ENCODE measurements at regions not wholly inside any gene's neighbourhood (a gene's known extent, or its start where the extent isn't known, plus 50 kb on each side); places are given as distances from the start of the nearest gene placed in this dataset.

DNA sequence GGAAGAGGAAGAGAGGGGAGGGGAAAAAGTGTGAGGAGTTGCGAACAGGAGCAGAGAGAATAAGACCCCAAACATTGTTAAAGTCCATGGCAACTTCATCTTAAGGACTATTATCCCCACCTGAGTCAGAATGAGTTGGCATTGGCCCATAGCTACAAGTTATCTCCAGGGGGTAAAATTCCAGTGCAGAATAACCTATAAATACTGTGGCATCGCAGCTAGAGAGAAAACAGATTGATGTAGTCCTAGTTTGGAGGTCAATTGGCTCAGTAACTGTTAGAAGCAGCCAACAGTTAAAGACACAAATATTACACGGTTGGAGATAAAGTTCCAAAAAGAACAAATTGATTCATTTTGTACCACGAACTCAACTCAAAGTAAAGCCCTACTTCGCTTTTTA is 313.9 kb upstream of the CCDC54 start:
- H3K4me3 Mint-ChIP-seq, result no peak overlapping the region
- no peak overlapping the region for H3K27ac Mint-ChIP-seq
- peaks cover 8% of the 10 kb centered on the region for H3K4me1 Mint-ChIP-seq
- DNase-seq (ENCODE audit: low spot score in 2 of 2) (no peak), ATAC-seq (no peak)
- no peaks in the 10 kb centered on the region for H3K36me3 Mint-ChIP-seq
- no peaks in the 10 kb centered on the region for H3K9me3 Mint-ChIP-seq

DNA sequence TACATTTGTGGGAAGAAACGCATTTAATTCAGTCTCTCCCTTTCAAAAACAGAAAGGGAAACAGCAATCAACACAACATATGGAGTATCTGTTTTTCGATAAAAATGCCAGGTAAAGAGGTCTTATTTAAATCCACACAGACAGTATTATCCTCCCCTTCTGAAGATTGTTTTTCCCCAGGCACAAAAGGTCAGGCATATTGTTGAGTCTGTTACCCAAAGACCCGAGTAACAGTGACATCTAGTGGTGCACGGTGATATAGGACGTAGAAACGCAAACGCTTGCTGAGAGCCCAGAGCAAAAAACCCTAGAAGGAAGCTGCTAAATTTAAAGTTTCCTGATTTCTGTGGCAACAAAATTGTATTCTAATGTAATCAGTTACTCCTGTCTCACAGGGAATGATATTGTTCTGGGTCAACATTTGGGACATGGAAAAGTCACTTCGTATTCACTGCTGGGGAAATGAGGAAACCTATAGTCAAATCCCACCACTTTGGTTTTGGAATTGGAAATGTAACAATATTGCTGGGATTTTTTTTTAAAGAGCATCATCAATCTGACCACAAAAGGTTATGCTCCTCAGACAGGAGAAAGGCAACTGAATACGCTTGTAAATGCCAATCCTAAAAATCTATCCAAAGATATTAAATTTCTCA is 312.7 kb upstream of the CCDC54 start:
- Mint-ChIP-seq H3K27ac (no peak overlapping the region), H3K36me3 (no peaks in the 10 kb centered on the region), H3K4me1 (peaks cover 14% of the 10 kb centered on the region), H3K9me3 (no peaks in the 10 kb centered on the region), H3K4me3 (peak overlapping the region; percentile 43)
- DNase-seq (ENCODE audit: low spot score in 2 of 2) (peak; percentile 51 to 78), ATAC-seq (peak; percentile 76)

DNA sequence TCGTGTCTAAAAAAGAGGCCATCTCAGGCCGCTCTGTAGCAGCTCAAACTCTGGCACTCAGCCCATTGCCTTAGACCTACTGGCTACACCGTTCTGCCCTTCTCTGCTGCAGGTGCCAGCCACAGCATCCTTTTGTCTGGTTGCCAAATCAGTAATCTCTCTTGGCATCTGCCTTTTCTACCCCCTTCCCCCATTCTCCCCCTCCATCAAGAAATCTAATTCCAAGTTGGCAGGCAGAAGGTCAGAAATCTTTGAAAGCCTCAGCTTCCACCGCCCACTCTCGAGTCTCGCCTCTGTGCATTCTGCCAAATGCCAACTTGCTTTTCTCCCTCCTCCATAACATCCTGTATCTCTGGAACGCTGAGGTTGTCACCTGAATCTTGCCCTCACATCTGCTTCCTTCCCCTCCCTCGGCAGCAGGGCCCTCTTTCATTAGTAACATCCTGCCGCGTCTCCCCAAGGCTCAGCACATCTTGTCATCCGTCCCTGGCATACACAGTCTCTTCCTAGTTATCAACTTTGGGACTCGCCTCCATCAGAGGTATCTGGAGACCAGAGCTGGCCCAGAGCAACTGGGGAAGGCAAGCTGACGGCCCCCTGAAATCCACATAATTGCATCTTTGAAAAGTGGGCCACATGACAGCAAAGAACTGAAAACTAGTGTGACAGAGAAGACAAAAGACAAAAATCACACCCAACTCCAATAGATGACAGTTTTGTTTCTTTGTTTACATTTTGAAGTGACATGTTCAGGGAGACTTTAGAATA is 312.0 kb upstream of the CCDC54 start:
- DNase-seq (ENCODE audit: low spot score in 2 of 2) (no peak), ATAC-seq (peak; percentile 57)
- Mint-ChIP-seq H3K36me3 (no peaks in the 10 kb centered on the region), H3K27ac (peak overlapping the region; percentile 39), H3K9me3 (no peaks in the 10 kb centered on the region), H3K4me3 (peak overlapping the region; percentile 43), H3K4me1 (peaks cover 14% of the 10 kb centered on the region)

DNA sequence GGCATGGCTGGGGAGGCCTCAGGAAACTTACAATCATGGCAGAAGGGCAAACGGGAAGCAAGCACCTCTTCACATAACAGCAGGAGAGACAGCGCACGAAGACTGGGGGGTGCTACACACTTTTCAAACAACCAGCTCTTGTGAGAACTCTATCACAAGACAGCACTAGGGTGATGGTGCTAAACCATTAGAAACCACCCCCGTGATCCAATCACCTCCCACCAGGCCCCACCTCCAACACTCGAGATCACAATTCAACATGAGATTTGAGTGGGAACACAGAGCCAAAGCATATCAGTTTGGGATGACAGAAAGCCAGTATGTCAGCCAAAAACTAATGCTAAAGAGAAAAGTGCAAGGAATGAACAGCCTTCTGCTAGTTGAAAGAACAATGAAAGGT is 309.8 kb upstream of the CCDC54 start:
- Mint-ChIP-seq H3K4me1 (peaks cover 14% of the 10 kb centered on the region), H3K27ac (no peak overlapping the region), H3K4me3 (no peak overlapping the region), H3K9me3 (no peaks in the 10 kb centered on the region), H3K36me3 (no peaks in the 10 kb centered on the region)
- no peak for DNase-seq (ENCODE audit: low spot score in 2 of 2)
- no peak for ATAC-seq

DNA sequence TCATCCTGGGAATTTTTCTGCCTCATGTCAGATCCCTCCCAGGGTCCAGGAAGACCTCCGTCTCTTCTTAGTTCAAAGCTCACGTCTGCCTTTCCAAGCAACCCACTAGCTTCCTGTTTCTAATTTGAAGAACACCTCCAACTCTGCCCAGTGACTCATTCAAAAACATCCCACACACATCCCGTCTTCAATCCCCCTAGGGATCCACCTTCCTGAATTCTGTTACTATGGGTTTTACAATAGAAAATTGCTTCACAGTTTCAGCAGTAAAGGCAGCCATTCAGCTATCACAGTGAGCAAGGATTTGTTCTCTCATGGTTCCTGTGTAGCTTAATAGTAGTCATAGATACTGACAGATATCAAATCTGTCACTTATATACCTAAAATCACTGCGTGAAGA is 308.3 kb upstream of the CCDC54 start:
- ATAC-seq, result peak; percentile 9
- Mint-ChIP-seq H3K27ac (no peak overlapping the region), H3K9me3 (no peaks in the 10 kb centered on the region)

DNA sequence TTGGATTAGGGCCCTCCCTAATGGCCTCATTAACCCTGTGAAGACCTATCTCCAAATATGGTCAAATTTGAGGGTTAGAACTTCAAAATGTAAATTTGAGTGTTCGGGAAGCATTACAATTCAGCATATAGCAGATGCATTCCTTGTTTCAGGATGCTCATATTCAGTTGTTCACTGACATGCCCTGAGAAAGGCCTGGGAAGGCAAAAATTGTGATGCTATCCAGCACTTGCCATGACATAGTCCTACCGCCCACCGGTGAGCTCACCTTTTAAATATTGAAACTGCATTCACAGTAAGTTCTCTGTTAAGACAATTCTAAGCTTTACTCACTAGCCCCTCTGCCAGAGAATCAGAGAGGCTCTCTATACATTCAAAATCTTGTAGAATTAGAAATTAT is 300.3 kb upstream of the CCDC54 start:
- Mint-ChIP-seq H3K27ac (no peak overlapping the region), H3K9me3 (no peaks in the 10 kb centered on the region), H3K4me3 (no peak overlapping the region), H3K36me3 (no peaks in the 10 kb centered on the region), H3K4me1 (no peaks in the 10 kb centered on the region)
- DNase-seq (ENCODE audit: low spot score in 2 of 2) (no peak), ATAC-seq (no peak)

More for the DNA sequence above, 308.3 kb upstream of the CCDC54 start:
- Mint-ChIP-seq H3K36me3 (no peaks in the 10 kb centered on the region), H3K4me3 (no peak overlapping the region), H3K4me1 (peaks cover 14% of the 10 kb centered on the region)
- DNase-seq (ENCODE audit: low spot score in 2 of 2), result no peak

DNA sequence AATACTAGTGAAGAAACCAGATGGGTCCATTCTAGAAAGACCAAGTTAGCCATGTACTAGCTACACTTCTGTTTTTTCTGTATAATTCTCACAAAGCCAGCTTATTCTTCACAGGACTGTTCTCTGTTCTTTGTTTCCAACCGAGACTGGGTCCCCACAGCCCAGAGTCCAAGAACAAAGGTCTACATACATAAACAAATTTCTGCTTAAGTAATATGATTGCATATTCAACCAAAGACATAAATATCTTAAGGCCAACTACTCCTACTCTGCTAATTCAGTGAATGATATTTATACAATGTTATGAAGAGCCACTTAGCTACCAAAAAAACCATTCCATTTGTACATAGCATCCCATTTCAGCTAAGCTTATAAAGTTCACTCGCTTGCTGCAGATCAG is 299.8 kb upstream of the CCDC54 start:
- no peak for ATAC-seq
- H3K9me3 Mint-ChIP-seq, result no peaks in the 10 kb centered on the region
- H3K36me3 Mint-ChIP-seq, result no peaks in the 10 kb centered on the region
- H3K4me3 Mint-ChIP-seq, result no peak overlapping the region
- H3K4me1 Mint-ChIP-seq, result no peaks in the 10 kb centered on the region
- no peak for DNase-seq (ENCODE audit: low spot score in 2 of 2)
- H3K27ac Mint-ChIP-seq, result no peak overlapping the region

DNA sequence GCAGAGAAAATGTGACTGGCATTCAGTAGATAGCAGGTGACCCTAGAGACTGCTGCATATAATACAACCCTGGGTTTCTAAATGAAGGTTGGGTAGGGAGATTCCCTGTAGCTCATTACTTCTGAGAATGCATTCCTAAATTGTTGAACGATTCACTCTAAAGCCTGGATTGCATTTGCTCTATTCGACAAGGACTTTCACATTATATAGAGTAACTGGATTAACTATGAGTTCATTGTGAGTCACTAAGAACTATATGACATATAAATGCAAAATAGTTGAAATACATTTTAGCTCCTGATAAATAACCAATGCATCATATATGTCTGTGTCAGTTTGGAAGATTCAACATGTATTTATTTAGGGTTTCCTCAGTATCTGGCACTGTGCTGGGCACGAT is 294.7 kb upstream of the CCDC54 start:
- no peaks in the 10 kb centered on the region for H3K9me3 Mint-ChIP-seq
- DNase-seq (ENCODE audit: low spot score in 2 of 2) (no peak), ATAC-seq (no peak)
- no peaks in the 10 kb centered on the region for H3K4me1 Mint-ChIP-seq
- H3K36me3 Mint-ChIP-seq, result no peaks in the 10 kb centered on the region
- H3K27ac Mint-ChIP-seq, result no peak overlapping the region
- H3K4me3 Mint-ChIP-seq, result no peak overlapping the region

DNA sequence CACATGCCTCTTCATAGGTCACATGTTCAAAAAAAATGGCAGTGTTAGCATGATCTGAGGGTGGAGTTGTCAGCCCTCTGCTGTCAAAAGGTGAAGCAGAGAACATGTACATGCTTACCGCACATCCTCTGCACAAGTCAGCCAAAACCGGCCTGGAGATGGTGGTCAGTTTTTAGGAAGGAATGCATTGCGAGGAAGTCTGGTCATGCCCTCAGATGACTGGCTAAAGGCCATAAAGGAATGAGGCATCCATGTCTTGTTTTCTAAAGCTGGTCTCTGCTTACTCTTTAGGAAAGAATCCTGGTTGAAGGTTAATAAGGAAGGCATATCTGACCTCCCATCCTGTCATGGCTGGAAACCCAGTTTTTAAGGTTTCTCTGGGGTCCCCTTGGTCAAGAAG is 292.0 kb upstream of the CCDC54 start:
- H3K36me3 Mint-ChIP-seq, result no peaks in the 10 kb centered on the region
- no peaks in the 10 kb centered on the region for H3K4me1 Mint-ChIP-seq
- DNase-seq (ENCODE audit: low spot score in 2 of 2) (no peak), ATAC-seq (no peak)
- no peak overlapping the region for H3K27ac Mint-ChIP-seq
- H3K4me3 Mint-ChIP-seq, result no peak overlapping the region
- no peaks in the 10 kb centered on the region for H3K9me3 Mint-ChIP-seq

DNA sequence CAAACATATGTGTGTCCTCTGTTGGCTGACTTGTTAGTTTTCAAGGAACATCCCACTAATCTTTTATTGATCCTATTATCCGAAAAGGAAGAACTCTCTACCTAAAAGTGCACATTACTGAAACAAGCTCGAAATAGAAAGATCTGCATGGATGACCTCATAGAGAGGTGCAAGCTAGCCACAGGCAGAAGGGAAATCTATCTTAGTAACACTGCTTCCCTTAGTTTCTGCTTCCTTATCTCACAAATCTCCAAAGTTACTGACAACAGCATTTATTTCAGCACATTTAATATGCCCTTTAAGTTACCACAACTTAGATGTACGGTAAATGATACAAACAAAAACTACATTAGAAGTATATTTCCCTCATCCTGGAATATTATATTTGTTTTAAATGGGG is 285.1 kb upstream of the CCDC54 start:
- ATAC-seq (no peak), DNase-seq (ENCODE audit: low spot score in 2 of 2) (no peak)
- no peaks in the 10 kb centered on the region for H3K9me3 Mint-ChIP-seq
- H3K4me1 Mint-ChIP-seq, result no peaks in the 10 kb centered on the region
- H3K36me3 Mint-ChIP-seq, result no peaks in the 10 kb centered on the region
- no peak overlapping the region for H3K4me3 Mint-ChIP-seq
- H3K27ac Mint-ChIP-seq, result no peak overlapping the region

DNA sequence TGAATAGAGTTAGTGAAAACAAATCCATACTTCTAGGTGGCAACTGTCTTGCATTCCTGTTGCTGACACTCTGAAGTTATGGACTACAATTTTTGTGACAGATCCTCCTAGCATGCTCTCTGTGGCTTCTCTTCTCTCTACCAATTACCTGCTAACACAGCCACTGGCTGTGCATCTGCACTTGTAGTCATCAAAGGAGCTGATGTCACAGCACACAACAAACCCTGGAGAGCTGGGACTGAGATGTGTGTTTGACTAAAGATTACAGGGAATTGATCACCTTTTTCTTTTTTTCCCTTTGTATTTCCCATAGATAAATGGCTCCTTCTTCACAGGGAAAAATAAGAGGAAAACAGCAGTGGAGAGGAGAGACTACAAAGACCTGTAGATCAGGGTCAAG is 278.4 kb upstream of the CCDC54 start:
- H3K36me3 Mint-ChIP-seq, result no peaks in the 10 kb centered on the region
- no peaks in the 10 kb centered on the region for H3K4me1 Mint-ChIP-seq
- peak; percentile 37 for ATAC-seq
- H3K9me3 Mint-ChIP-seq, result no peaks in the 10 kb centered on the region
- H3K4me3 Mint-ChIP-seq, result no peak overlapping the region
- no peak for DNase-seq (ENCODE audit: low spot score in 2 of 2)
- H3K27ac Mint-ChIP-seq, result no peak overlapping the region

DNA sequence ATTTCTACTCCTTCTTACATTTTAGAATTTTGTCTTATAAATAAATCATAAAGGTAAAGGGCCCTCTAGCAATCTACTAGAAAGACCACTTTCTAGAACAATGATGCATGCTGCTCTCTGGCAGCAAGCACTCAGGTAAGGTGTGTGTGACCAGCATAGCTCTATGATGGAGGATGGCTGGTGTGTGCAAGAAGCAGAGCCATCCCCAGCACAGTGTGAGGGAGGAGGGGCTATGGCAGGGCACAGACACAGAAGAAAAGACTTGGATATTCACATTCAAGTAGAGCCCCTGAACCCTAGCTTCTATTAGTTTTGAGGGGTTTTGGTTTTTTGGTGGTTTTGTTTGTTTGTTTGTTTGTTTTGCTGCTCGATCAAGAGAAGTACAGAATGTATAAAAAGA is 277.1 kb upstream of the CCDC54 start:
- DNase-seq (ENCODE audit: low spot score in 2 of 2) (no peak), ATAC-seq (no peak)
- H3K27ac Mint-ChIP-seq, result no peak overlapping the region
- no peaks in the 10 kb centered on the region for H3K9me3 Mint-ChIP-seq
- no peak overlapping the region for H3K4me3 Mint-ChIP-seq
- no peaks in the 10 kb centered on the region for H3K36me3 Mint-ChIP-seq
- no peaks in the 10 kb centered on the region for H3K4me1 Mint-ChIP-seq

DNA sequence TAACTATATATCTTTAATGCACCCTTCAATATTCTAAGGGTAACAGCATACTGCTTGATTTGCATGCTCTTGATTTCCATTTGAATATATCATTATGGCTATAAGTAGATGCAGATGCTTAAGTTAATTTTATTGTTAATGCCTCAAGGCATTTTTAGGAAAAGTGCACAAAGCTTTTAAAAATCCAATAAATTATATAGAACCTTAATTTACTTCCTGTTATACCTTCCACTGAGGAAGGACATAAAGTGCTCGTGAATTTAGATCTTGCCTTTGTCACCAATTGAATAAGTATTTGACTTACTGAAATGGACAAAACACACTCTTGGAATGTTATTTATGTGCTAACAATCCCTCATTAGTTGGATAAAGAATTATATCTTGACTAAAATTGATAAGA is 276.7 kb upstream of the CCDC54 start:
- Mint-ChIP-seq H3K36me3 (no peaks in the 10 kb centered on the region), H3K4me1 (no peaks in the 10 kb centered on the region), H3K4me3 (no peak overlapping the region), H3K27ac (no peak overlapping the region), H3K9me3 (no peaks in the 10 kb centered on the region)
- ATAC-seq, result no peak
- no peak for DNase-seq (ENCODE audit: low spot score in 2 of 2)

DNA sequence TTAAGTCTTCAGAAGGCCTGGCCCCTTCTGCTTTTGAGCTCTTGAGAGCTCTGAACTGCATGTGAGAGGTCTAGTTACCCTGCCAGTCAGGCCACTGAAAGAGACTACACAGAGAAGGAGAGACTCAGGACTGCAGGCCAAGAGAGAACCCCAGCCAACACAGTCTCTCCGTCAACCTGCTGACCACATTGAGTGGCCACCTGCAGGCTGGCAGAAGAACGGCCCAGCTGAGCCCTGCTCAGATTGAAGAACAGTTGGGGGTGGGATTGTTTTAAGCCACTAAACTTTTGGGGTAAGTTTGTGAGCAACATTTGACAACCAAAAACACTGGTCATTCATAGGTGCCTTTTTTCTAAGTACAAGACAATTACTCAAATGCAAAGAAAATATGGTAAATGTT is 273.5 kb upstream of the CCDC54 start:
- no peaks in the 10 kb centered on the region for H3K9me3 Mint-ChIP-seq

DNA sequence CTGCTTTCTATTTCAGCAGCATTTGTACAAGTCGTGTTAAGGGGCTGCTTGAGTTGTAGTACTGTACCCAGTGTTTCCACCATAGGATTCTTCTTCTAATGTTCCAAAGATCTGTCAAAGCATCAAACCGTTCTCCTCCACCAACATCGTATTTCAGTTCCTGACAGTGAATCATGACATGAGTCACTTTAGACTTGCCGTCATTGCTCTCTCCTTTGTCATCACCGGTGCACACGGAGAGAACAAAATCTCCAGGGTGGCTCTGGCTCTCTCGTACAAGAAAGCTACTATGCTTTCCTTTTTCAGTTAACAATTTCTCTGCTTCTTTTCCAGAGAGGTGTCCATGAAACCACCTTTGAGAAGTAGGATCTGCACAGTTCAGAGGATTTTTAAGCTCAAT is 270.9 kb upstream of the CCDC54 start:
- no peak overlapping the region for H3K4me3 Mint-ChIP-seq
- DNase-seq (ENCODE audit: low spot score in 2 of 2), result no peak
- H3K4me1 Mint-ChIP-seq, result no peaks in the 10 kb centered on the region
- no peak for ATAC-seq
- no peaks in the 10 kb centered on the region for H3K36me3 Mint-ChIP-seq
- no peaks in the 10 kb centered on the region for H3K9me3 Mint-ChIP-seq
- H3K27ac Mint-ChIP-seq, result no peak overlapping the region

More for the DNA sequence above, 273.5 kb upstream of the CCDC54 start:
- H3K4me3 Mint-ChIP-seq, result no peak overlapping the region
- no peaks in the 10 kb centered on the region for H3K36me3 Mint-ChIP-seq
- H3K4me1 Mint-ChIP-seq, result no peaks in the 10 kb centered on the region
- no peak for DNase-seq (ENCODE audit: low spot score in 2 of 2)
- H3K27ac Mint-ChIP-seq, result no peak overlapping the region
- peak; percentile 16 for ATAC-seq

DNA sequence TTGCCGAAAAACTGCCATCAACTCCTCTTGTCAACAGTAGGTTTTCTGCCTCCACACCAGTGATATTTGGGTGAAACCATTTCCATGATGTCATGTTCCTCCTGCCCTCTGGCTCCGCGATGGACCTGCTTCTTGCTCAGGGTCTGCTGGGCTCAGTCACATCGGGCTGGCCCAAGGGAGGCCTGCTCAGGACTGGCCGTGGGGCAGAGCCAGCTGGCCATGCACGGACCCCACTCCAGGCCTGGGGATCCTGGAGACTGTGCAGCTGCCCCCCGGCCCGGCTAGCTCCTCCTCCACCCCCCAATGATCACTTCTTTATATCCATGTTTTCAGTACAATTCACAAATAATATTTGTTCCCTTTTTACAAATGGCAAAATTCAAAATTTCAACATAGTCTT is 270.3 kb upstream of the CCDC54 start:
- H3K9me3 Mint-ChIP-seq, result no peaks in the 10 kb centered on the region
- H3K4me3 Mint-ChIP-seq, result no peak overlapping the region
- DNase-seq (ENCODE audit: low spot score in 2 of 2) (no peak), ATAC-seq (no peak)
- no peak overlapping the region for H3K27ac Mint-ChIP-seq
- H3K4me1 Mint-ChIP-seq, result no peaks in the 10 kb centered on the region
- no peaks in the 10 kb centered on the region for H3K36me3 Mint-ChIP-seq

All from stimulated activated effector memory CD8-positive, alpha-beta T cell treated with anti-CD3 and anti-CD28 coated beads, Interleukin-12 subunit alpha, Interleukin-12 subunit beta, amount 100 ng/mL, for 72 hours (primary cell).